Heart left ventricle (tissue), 13 donors: ENCODE measurements at regions not wholly inside any gene's neighbourhood (a gene's known extent, or its start where the extent isn't known, plus 50 kb on each side); places are given as distances from the start of the nearest gene placed in this dataset.

ENCODE experiments used
- CTCF ChIP-seq, 12 donors: fragments of 200-600 bp; sonication (generic) in 4 of 12; IDR thresholded peaks; one replicate each; pipeline versions ENCODE4 v1.5.0 to v1.8.0; 2018 to 2022; ENCODE audit warnings: antibody characterized with exemption in 12 of 12, mild to moderate bottlenecking in 5 of 12
- POLR2A ChIP-seq, 2 donors: fragments of 450-650 bp; IDR thresholded peaks; one replicate each; pipeline ENCODE4 v1.6.1; 2017; ENCODE audit warnings: antibody characterized with exemption in 2 of 2, mild to moderate bottlenecking in 2 of 2, moderate library complexity in 2 of 2
- donor health status: ischemic (EF 13 %, LVEDD 7.1; RV severe dilation, severe dysfunction).
- donor health status: DM: no; HTN: yes; CAD: no.
- donor health status: DM: no; HTN: no; CAD: no.
- donor health status: ischemic (EF 25% LVEDD 6.9; RV normal size, moderate dysfunction).
- donor health status: ischemic (EF 25% LVEDD 5.7; RV mildly dilated, moderate dysfunction).
- donor health status: ischemic (EF 35%, LVEDD 5.7; RV mildly dilated, moderate dysfunction).
- donor health status: nonischemic (EF 11% LVEDD 7.7; RV severe dilation, severe dysfunction).
- donor health status: DM: yes; HTN: yes; CAD: no.
- donor health status: PGD.
- donor health status: ischemic (EF 29% LVEDD 5.4; RV normal size, mild dysfunction).
- donor health status: nonischemic (EF 23%, LVEDD 6.1; RV moderate dilation, normal function).

GRCh38 chr3:113147681-113148261 lies 63.6 kb upstream of the BOC start:
- TF ChIP-seq CTCF (IDR thresholded peaks at IDR 0.05) = no peak
- TF ChIP-seq POLR2A (IDR thresholded peaks at IDR 0.05) = no peak
